ENCODE measurements at regions not wholly inside any gene's neighbourhood (a gene's known extent, or its start where the extent isn't known, plus 50 kb on each side); places are given as distances from the start of the nearest gene placed in this dataset.

GRCh38 chr19:13556552-13556951 is 50.3 kb upstream of the CACNA1A start:
- H3K4me1 ChIP-seq (ENCODE audit: insufficient read depth, low read length), result no peaks in the 10 kb centered on the region
- TF ChIP-seq EZH2 (IDR thresholded peaks at IDR 0.05; ENCODE audit: insufficient read depth, low read length) (no peak), CTCF (IDR thresholded peaks at IDR 0.05; ENCODE audit: insufficient read depth, low read depth, low read length) (no peak)
- Mint-ChIP-seq H3K4me3 (ENCODE audit: unreplicated experiment) (no peak overlapping the region), H3K27me3 (ENCODE audit: low read depth, unreplicated experiment) (peaks cover 31% of the 10 kb centered on the region), H3K9me3 (ENCODE audit: unreplicated experiment) (no peaks in the 10 kb centered on the region), H3K4me1 (ENCODE audit: low read depth, unreplicated experiment) (no peaks in the 10 kb centered on the region), H3K27ac (ENCODE audit: unreplicated experiment) (no peak overlapping the region), H3K36me3 (ENCODE audit: low read depth, unreplicated experiment) (no peaks in the 10 kb centered on the region)
- H3K9me3 ChIP-seq (ENCODE audit: insufficient read depth, low read depth, low read length), result no peaks in the 10 kb centered on the region
- no peaks in the 10 kb centered on the region for H4K20me1 ChIP-seq (ENCODE audit: insufficient read depth, low read length)
- H3K36me3 ChIP-seq (ENCODE audit: insufficient read depth, low read length), result no peaks in the 10 kb centered on the region
- H3K9ac ChIP-seq (ENCODE audit: low read length), result no peak overlapping the region
- no peak overlapping the region for H3K4me3 ChIP-seq (ENCODE audit: insufficient read depth, low read depth, low read length)
- H2AFZ ChIP-seq (ENCODE audit: low read depth, low read length), result no peak overlapping the region
- H3K79me2 ChIP-seq (ENCODE audit: insufficient read depth, low read length), result no peaks in the 10 kb centered on the region
- DNase-seq (ENCODE audit: low read depth), result no peak
- no peak overlapping the region for H3K27ac ChIP-seq (ENCODE audit: low read depth, low read length)
- no peak overlapping the region for H3K4me2 ChIP-seq (ENCODE audit: low read length)
- peaks cover 2% of the 10 kb centered on the region for H3K27me3 ChIP-seq (ENCODE audit: insufficient read depth, low read length)
- no peak for FAIRE-seq
